Sigmoid colon (tissue), 6 donors: ENCODE measurements at regions not wholly inside any gene's neighbourhood (a gene's known extent, or its start where the extent isn't known, plus 50 kb on each side); places are given as distances from the start of the nearest gene placed in this dataset.

Experiments
- DNase-seq: peaks from one replicate; pipeline ENCODE4 v3.0.0-alpha.2; 2019
- H3K27ac ChIP-seq, 4 donors: fragments of 200-600 bp; sonication (generic); one replicate each; pipeline ENCODE4 v1.5.1; 2016 to 2019; ENCODE audit warnings: mild to moderate bottlenecking in 1 of 4
- H3K27me3 ChIP-seq, 3 donors: fragments of 200-600 bp; sonication (generic); one replicate each; pipeline ENCODE4 v1.5.1; 2019; ENCODE audit warnings: mild to moderate bottlenecking in 1 of 3
- H3K36me3 ChIP-seq, 4 donors: fragments of 200-600 bp; sonication (generic); one replicate each; pipeline ENCODE4 v1.5.1; 2016 to 2019
- H3K4me1 ChIP-seq, 4 donors: fragments of 200-600 bp; sonication (generic); one replicate each; pipeline ENCODE4 v1.5.1; 2017 to 2019
- H3K4me3 ChIP-seq, 4 donors: fragments of 200-600 bp; sonication (generic); one replicate each; pipeline ENCODE4 v1.5.1; 2017 to 2019; ENCODE audit warnings: mild to moderate bottlenecking in 2 of 4, moderate library complexity in 1 of 4
- H3K9me3 ChIP-seq, 4 donors: fragments of 200-600 bp in 3 of 4; sonication (generic) in 3 of 4; one replicate each; pipeline versions ENCODE4 v1.5.1 to v1.6.1; 2013 to 2019
- EP300 ChIP-seq, 4 donors: sonication (generic); formaldehyde crosslinking; IDR thresholded peaks; one replicate each; pipeline ENCODE4 v1.6.1; 2017; ENCODE audit warnings: antibody characterized with exemption in 4 of 4
- POLR2A ChIP-seq, 2 donors: fragments of 450-650 bp; IDR thresholded peaks; one replicate each; pipeline ENCODE4 v1.6.1; 2016; ENCODE audit warnings: antibody characterized with exemption in 2 of 2, mild to moderate bottlenecking in 2 of 2, moderate library complexity in 2 of 2
- POLR2AphosphoS5 ChIP-seq, 4 donors: sonication (generic); formaldehyde crosslinking; IDR thresholded peaks; one replicate each; pipeline ENCODE4 v1.6.1; 2017; ENCODE audit warnings: antibody characterized with exemption in 4 of 4
- WGBS, 2 donors: extraction: QIAGEN DNeasy Blood & Tissue Kit; methylation state at CpG; one replicate each; pipeline ENCODE4 v1.1.7; 2013; 5-methylcytosine and 5-hydroxymethylcytosine counted together
- intact Hi-C: fragments of 100-400 bp; cut with DNase I; formaldehyde crosslinking; loops from one replicate; pipeline ENCODE4 v1.15.1; 2023
- TF ChIP-seq, protein P1 (sequence below), 4 experiments: fragments of 450-650 bp in 3 of 4; fragments of 200-600 bp in 1 of 4; IDR thresholded peaks; one replicate each; pipeline ENCODE4 v1.5.1; 2016 to 2019; ENCODE audit warnings: antibody characterized with exemption in 4 of 4, mild to moderate bottlenecking in 3 of 4, moderate library complexity in 2 of 4
- donor health status: healthy with polysubstance abuse.
- donor health status: healthy.

DNA sequence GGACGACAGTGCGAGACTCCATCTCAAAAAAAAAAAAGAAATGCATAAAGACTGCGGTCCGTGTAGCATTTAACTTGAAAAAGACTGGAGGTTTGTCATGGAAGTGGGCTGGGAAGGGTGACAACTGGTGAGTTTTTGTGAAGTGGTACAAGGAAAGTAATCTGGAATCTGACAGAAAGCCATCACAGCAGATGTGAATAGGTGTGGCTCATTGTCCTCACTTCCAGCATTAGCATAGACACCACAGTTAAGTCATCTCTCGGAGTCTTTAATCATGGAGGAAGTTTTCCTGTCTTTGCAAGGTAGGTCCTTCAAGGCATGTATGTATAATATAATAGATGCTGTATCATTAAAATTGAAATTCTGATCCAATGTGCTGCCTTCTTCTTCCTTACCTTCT lies 453.2 kb downstream of the TFAP2A start:
- H3K27ac ChIP-seq = no peak overlapping the region
- WGBS, 2 donors = 83 to 84% methylated on average over 5 of the region's 5 CpGs
- no peaks in the 10 kb centered on the region for H3K9me3 ChIP-seq
- no peaks in the 10 kb centered on the region for H3K27me3 ChIP-seq
- DNase-seq = no peak
- H3K4me3 ChIP-seq = no peak overlapping the region
- TF ChIP-seq EP300 (IDR thresholded peaks at IDR 0.05) (no peak), POLR2A (IDR thresholded peaks at IDR 0.05) (no peak), POLR2AphosphoS5 (IDR thresholded peaks at IDR 0.05) (no peak)
- TF ChIP-seq, protein P1, sequence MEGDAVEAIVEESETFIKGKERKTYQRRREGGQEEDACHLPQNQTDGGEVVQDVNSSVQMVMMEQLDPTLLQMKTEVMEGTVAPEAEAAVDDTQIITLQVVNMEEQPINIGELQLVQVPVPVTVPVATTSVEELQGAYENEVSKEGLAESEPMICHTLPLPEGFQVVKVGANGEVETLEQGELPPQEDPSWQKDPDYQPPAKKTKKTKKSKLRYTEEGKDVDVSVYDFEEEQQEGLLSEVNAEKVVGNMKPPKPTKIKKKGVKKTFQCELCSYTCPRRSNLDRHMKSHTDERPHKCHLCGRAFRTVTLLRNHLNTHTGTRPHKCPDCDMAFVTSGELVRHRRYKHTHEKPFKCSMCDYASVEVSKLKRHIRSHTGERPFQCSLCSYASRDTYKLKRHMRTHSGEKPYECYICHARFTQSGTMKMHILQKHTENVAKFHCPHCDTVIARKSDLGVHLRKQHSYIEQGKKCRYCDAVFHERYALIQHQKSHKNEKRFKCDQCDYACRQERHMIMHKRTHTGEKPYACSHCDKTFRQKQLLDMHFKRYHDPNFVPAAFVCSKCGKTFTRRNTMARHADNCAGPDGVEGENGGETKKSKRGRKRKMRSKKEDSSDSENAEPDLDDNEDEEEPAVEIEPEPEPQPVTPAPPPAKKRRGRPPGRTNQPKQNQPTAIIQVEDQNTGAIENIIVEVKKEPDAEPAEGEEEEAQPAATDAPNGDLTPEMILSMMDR (IDR thresholded peaks at IDR 0.05) = no peak
- no peaks in the 10 kb centered on the region for H3K36me3 ChIP-seq
- H3K4me1 ChIP-seq = no peaks in the 10 kb centered on the region
- intact Hi-C loops = no loop called here

DNA sequence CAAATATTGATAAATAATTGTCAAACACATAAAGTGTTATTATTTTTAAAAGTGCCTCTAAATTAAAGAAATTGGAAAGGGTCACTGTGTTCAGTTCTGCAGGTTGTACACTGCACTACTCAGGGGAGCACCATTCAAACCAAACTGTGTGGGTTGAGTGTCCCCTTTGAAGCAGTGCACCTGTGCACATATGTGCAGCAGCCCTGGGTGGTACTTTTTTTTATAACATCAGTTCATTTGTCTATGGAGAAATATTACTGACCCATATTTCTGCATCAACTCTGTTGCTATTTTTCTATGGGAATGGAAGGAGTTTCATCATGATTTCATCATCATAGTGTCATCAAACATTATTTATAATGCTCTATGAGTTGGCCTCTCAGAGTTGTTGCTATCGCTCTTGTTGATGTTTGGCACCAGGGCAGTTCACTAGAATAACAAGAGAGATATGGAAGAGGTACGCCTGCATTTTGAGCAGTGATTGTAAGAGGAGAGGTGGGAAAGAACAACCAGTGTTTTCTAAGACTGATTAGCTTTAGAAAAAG lies 457.6 kb downstream of the TFAP2A start:
- no peaks in the 10 kb centered on the region for H3K9me3 ChIP-seq
- H3K27ac ChIP-seq = no peak overlapping the region
- H3K27me3 ChIP-seq = no peaks in the 10 kb centered on the region
- 86% methylated on average over 2 of the region's 2 CpGs for WGBS, 2 donors
- DNase-seq = no peak
- no peak overlapping the region for H3K4me3 ChIP-seq
- H3K36me3 ChIP-seq = no peaks in the 10 kb centered on the region
- TF ChIP-seq POLR2A (IDR thresholded peaks at IDR 0.05) (no peak), POLR2AphosphoS5 (IDR thresholded peaks at IDR 0.05) (no peak), EP300 (IDR thresholded peaks at IDR 0.05) (no peak)
- TF ChIP-seq, protein P1 (IDR thresholded peaks at IDR 0.05) = no peak
- no peaks in the 10 kb centered on the region for H3K4me1 ChIP-seq
- intact Hi-C loops = no loop called here

DNA sequence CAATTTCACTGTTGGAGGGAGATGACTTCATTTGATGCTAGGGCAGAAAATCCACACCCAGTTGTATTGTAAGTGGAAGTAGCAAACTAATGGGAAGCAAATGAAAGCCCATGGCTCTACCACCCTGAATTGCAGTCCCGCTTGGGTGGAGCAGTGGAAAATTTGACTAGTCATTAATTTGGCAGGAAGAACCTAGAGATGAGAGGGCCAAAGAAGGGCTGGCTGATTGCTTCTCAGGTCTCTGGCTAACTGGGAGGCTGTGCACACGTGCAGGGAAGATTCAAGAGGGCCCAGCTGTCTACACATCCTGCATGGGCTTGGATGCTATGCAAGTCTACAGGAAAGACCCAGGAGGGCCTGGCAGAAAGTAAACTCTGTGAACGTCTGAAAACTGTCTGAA lies 466.2 kb downstream of the TFAP2A start:
- no peaks in the 10 kb centered on the region for H3K4me1 ChIP-seq

DNA sequence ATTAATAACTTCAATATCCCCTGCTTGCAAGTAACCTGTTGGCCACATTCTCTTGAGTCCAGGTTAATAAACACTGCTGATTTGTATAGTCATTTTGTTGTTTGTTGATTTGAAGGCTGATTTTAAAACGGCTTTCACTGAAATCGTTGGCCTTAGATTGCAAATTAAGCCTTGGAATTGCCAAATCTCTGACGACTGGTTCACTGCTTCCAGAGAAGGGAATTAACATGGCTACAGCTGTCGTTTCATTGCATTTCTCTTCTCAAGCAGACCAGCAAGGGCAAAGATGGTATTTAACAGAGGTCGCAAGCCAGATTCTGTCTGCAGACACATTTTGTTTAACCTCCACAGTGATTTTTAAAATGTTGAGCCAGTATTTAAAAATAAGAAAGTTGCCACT lies 470.9 kb downstream of the TFAP2A start:
- Histone ChIP-seq H3K4me3 (no peak overlapping the region), H3K27ac (no peak overlapping the region), H3K4me1 (no peaks in the 10 kb centered on the region), H3K9me3 (peaks cover 0 to 2% (median 0%) of the 10 kb centered on the region in 4 donors), H3K36me3 (no peaks in the 10 kb centered on the region), H3K27me3 (no peaks in the 10 kb centered on the region)
- DNase-seq = no peak
- intact Hi-C loops = no loop called here
- TF ChIP-seq POLR2AphosphoS5 (IDR thresholded peaks at IDR 0.05) = no peak
- TF ChIP-seq POLR2A (IDR thresholded peaks at IDR 0.05) = no peak
- TF ChIP-seq, protein P1 (IDR thresholded peaks at IDR 0.05) = no peak
- no peak for TF ChIP-seq EP300 (IDR thresholded peaks at IDR 0.05)
- 69 to 74% methylated on average over 5 of the region's 5 CpGs for WGBS, 2 donors

More for the DNA sequence above, 466.2 kb downstream of the TFAP2A start:
- TF ChIP-seq, protein P1 (IDR thresholded peaks at IDR 0.05) = no peak
- no peak for TF ChIP-seq POLR2AphosphoS5 (IDR thresholded peaks at IDR 0.05)
- no peak for TF ChIP-seq POLR2A (IDR thresholded peaks at IDR 0.05)
- no peak for TF ChIP-seq EP300 (IDR thresholded peaks at IDR 0.05)
- Histone ChIP-seq H3K27me3 (no peaks in the 10 kb centered on the region), H3K27ac (no peak overlapping the region), H3K4me3 (no peak overlapping the region), H3K9me3 (no peaks in the 10 kb centered on the region), H3K36me3 (no peaks in the 10 kb centered on the region)
- intact Hi-C loops = no loop called here
- no peak for DNase-seq
- 61 to 64% methylated on average over 3 of the region's 3 CpGs for WGBS, 2 donors

DNA sequence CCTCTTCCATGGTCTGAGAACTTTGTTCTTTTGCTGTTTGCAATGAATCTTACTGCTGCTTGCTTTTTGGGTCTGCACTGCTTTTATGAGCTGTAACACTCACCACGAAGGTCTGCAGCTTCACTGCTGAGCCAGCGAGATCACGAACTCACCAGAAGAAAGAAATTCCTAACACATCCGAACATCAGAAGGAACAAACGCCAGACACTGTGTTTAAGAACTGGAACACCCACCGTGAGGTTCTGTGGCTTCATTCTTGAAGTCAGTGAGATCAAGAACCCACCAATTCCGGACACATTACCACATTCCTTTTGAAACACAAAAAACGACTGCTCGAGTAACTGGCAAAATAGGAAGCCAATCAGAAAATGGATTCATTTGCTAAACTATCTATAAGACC lies 471.8 kb downstream of the TFAP2A start:
- no peak for DNase-seq

More for the DNA sequence above, 471.8 kb downstream of the TFAP2A start:
- Histone ChIP-seq H3K4me3 (no peak overlapping the region), H3K27ac (no peak overlapping the region), H3K27me3 (no peaks in the 10 kb centered on the region), H3K4me1 (no peaks in the 10 kb centered on the region), H3K36me3 (no peaks in the 10 kb centered on the region), H3K9me3 (peaks cover 0 to 4% (median 0%) of the 10 kb centered on the region in 4 donors)
- intact Hi-C loops = no loop called here
- 84 to 88% methylated on average over 9 of the region's 9 CpGs for WGBS, 2 donors
- no peak for TF ChIP-seq POLR2AphosphoS5 (IDR thresholded peaks at IDR 0.05)
- TF ChIP-seq EP300 (IDR thresholded peaks at IDR 0.05) = no peak
- TF ChIP-seq POLR2A (IDR thresholded peaks at IDR 0.05) = no peak
- TF ChIP-seq, protein P1 (IDR thresholded peaks at IDR 0.05) = no peak
